HepG2 (cell line): ENCODE measurements at regions not wholly inside any gene's neighbourhood (a gene's known extent, or its start where the extent isn't known, plus 50 kb on each side); places are given as distances from the start of the nearest gene placed in this dataset.

ENCODE experiments used
- JUND ChIP-seq: sonication (generic); formaldehyde crosslinking; IDR thresholded peaks from 2 replicates; pipeline ENCODE4 v1.8.0; 2022; ENCODE audit warnings: mild to moderate bottlenecking, missing genetic modification reagents
- TCF7L2 ChIP-seq: IDR thresholded peaks from 2 replicates; pipeline ENCODE4 v1.6.1; 2011; ENCODE audit warnings: mild to moderate bottlenecking, low read depth, low read length, moderate library complexity
- ZBTB33 ChIP-seq: sonication (generic); formaldehyde crosslinking; IDR thresholded peaks from 2 replicates; pipeline ENCODE4 v1.4.0; 2020; ENCODE audit warnings: missing genetic modification reagents
- ZNF567 ChIP-seq: sonication (generic); formaldehyde crosslinking; IDR thresholded peaks from 2 replicates; pipeline ENCODE4 v1.8.1; 2023; ENCODE audit warnings: mild to moderate bottlenecking, missing genetic modification reagents, borderline replicate concordance

GRCh38 chr13:103196356-103196755 is 130.1 kb upstream of the SLC10A2 start:
- TF ChIP-seq TCF7L2, result no peak
- no peak for TF ChIP-seq ZBTB33 (CRISPR knock-in tag)
- TF ChIP-seq ZNF567 (CRISPR knock-in tag), result no peak
- TF ChIP-seq JUND (CRISPR knock-in tag), result no peak
